K562 (cell line): ENCODE measurements at regions not wholly inside any gene's neighbourhood (a gene's known extent, or its start where the extent isn't known, plus 50 kb on each side); places are given as distances from the start of the nearest gene placed in this dataset.

Source experiments
- POLR2A ChIP-seq: fragments of 450-650 bp; conservative IDR thresholded peaks from 2 replicates; pipeline ENCODE4 v1.6.1; 2016
- TF ChIP-seq, protein P1 (sequence below): IDR thresholded peaks from 3 replicates; pipeline ENCODE4 v1.6.1; 2011; ENCODE audit warnings: borderline replicate concordance, mild to moderate bottlenecking; ENCODE audit not compliant: insufficient read length, insufficient read depth

DNA sequence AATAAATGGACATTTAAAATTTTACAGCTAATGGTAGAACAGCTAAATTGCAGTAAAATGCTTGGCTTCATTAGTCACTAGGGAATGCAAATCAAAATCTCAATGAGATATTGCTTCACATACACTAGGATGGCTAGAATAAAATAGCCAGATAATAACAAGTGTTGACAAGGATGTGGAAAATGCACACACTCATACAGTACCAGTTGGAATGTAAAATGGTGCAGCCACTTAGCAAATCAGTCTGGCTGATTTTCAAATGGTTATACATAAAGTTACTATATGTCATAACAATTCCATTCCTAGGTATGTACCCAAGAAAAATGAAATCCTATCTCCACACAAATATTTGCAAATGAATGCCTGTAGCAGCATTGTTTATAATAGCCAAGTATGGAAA, 452.1 kb downstream of the HDGFL1 start:
- TF ChIP-seq POLR2A = no peak
- TF ChIP-seq, protein P1, sequence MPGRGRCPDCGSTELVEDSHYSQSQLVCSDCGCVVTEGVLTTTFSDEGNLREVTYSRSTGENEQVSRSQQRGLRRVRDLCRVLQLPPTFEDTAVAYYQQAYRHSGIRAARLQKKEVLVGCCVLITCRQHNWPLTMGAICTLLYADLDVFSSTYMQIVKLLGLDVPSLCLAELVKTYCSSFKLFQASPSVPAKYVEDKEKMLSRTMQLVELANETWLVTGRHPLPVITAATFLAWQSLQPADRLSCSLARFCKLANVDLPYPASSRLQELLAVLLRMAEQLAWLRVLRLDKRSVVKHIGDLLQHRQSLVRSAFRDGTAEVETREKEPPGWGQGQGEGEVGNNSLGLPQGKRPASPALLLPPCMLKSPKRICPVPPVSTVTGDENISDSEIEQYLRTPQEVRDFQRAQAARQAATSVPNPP = no peak
